Activated CD4-positive, alpha-beta T cell treated with anti-CD3 and anti-CD28 coated beads, Interleukin-2, amount 10 ng/mL, durations not matched to agents 24 days and 14 days (primary cell): ENCODE measurements at regions not wholly inside any gene's neighbourhood (a gene's known extent, or its start where the extent isn't known, plus 50 kb on each side); places are given as distances from the start of the nearest gene placed in this dataset.

ENCODE experiments used
- DNase-seq: peaks from one replicate; pipeline ENCODE4 v3.0.0; 2022
- H3K27ac Mint-ChIP-seq: one replicate; pipeline ENCODE4 v1.8.0; 2022; ENCODE audit warnings: mild to moderate bottlenecking, mixed read lengths
- H3K27me3 Mint-ChIP-seq: one replicate; pipeline ENCODE4 v1.8.0; 2022; ENCODE audit warnings: mixed read lengths
- H3K36me3 Mint-ChIP-seq: one replicate; pipeline ENCODE4 v1.8.0; 2022; ENCODE audit warnings: low read depth, mild to moderate bottlenecking, mixed read lengths
- H3K4me1 Mint-ChIP-seq: one replicate; pipeline ENCODE4 v1.8.0; 2021; ENCODE audit warnings: mixed read lengths
- H3K4me3 Mint-ChIP-seq: one replicate; pipeline ENCODE4 v1.8.0; 2022; ENCODE audit warnings: mild to moderate bottlenecking, moderate library complexity, mixed read lengths
- H3K9me3 Mint-ChIP-seq: one replicate; pipeline ENCODE4 v1.8.0; 2021; ENCODE audit warnings: mixed read lengths
- intact Hi-C: fragments of 100-400 bp; cut with micrococcal nuclease; formaldehyde crosslinking; loops from one replicate; pipeline ENCODE4 v1.15.1; 2023

DNA sequence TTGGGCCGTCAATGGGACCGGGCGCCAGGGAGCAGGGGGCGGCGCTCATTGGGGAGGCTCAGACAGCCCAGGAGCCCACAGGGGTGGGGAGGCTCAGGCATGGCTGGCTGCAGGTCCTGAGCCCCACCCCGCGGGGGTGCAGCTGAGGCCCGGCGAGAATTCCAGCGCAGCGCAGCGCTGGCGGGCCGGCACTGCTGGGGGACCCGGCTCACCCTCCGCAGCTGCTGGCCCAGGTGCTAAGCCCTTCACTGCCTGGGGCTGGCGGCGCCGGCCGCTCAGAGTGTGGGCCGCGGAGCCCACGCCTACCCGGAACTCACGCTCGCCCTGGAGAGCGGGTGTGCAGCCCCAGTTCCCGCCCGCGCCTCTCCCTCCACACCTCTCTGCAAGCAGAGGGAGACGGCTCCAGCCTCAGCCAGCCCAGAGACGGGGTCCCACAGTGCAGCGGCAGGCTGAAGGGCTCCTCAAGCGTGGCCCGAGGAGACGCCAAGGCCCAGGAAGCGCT is 1227.4 kb downstream of the PCDH17 start:
- Mint-ChIP-seq H3K9me3 (no peaks in the 10 kb centered on the region), H3K36me3 (no peaks in the 10 kb centered on the region), H3K4me3 (no peak overlapping the region), H3K27me3 (no peaks in the 10 kb centered on the region), H3K27ac (no peak overlapping the region), H3K4me1 (no peaks in the 10 kb centered on the region)
- no peak for DNase-seq
- intact Hi-C loops: no loop called here

DNA sequence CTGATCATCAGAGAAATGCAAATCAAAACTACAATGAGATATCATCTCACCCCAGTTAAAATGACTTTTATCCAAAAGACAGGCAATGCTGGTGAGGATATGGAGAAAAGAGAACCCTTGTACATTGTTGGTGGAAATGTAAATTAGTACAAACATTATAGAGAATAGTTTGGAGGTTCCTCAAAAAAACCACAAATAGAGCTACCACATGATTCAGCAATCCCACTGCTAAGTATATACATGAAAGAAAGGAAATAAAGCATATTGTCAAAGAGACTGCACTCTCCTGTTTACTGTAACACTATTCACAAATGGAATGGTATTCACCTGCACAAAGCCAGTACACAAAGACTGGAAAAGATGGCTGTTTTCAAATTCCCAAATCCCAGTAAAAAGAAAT is 1233.7 kb downstream of the PCDH17 start:
- Mint-ChIP-seq H3K27ac (no peak overlapping the region), H3K4me1 (no peaks in the 10 kb centered on the region), H3K4me3 (no peak overlapping the region), H3K27me3 (no peaks in the 10 kb centered on the region), H3K9me3 (no peaks in the 10 kb centered on the region), H3K36me3 (no peaks in the 10 kb centered on the region)
- DNase-seq: no peak
- intact Hi-C loops: no loop called here

DNA sequence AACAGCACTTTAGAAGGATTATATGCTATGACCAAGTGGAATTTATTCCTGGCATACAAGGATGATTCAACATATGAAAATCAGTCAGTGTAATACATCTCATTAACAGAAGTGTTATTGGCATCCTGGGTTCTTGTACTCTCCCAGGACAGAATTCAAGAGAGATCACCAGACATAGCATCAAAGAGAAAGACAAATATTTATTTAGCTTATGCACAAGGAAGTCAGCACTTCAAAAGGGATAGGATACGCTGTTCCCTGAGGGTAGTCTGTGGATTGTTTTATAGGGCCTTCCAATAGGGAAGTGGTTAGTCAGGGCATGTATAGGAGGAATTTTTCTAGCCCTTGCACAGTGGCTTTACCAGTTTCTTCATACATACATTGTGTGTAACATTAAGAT is 1238.0 kb downstream of the PCDH17 start:
- no peak overlapping the region for H3K27ac Mint-ChIP-seq
- intact Hi-C loops: no loop called here
- H3K27me3 Mint-ChIP-seq: no peaks in the 10 kb centered on the region
- no peaks in the 10 kb centered on the region for H3K4me1 Mint-ChIP-seq
- H3K9me3 Mint-ChIP-seq: peaks cover 6% of the 10 kb centered on the region
- no peaks in the 10 kb centered on the region for H3K36me3 Mint-ChIP-seq
- no peak for DNase-seq
- H3K4me3 Mint-ChIP-seq: no peak overlapping the region

GRCh38 chr13:58876473-58876872 is 1244.9 kb downstream of the PCDH17 start:
- H3K4me3 Mint-ChIP-seq: no peak overlapping the region
- intact Hi-C loops: no loop called here
- no peaks in the 10 kb centered on the region for H3K27me3 Mint-ChIP-seq
- H3K4me1 Mint-ChIP-seq: no peaks in the 10 kb centered on the region
- peaks cover 4% of the 10 kb centered on the region for H3K9me3 Mint-ChIP-seq
- no peaks in the 10 kb centered on the region for H3K36me3 Mint-ChIP-seq
- H3K27ac Mint-ChIP-seq: no peak overlapping the region
- DNase-seq: no peak

DNA sequence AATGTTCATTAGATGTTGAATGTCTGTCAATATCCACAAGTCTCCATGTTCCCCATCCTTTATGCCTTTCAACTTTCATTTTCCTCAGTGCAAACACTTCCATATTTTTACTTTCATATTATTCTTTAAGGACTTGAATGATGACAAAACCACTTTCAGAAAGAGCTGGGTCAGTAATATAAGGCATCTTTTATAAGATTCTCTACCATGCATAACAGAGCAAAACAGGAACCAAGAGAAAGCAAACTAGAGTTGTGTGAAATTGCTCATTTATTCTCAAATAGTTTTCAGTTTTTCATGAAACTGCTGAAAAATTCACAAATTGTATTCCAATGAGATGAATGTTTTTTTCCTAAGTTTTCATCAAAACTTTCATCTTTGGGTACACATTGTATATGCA is 1247.6 kb downstream of the PCDH17 start:
- no peak overlapping the region for H3K4me3 Mint-ChIP-seq
- H3K36me3 Mint-ChIP-seq: no peaks in the 10 kb centered on the region
- H3K27ac Mint-ChIP-seq: no peak overlapping the region
- no peak for DNase-seq
- intact Hi-C loops: no loop called here
- H3K9me3 Mint-ChIP-seq: no peaks in the 10 kb centered on the region
- no peaks in the 10 kb centered on the region for H3K27me3 Mint-ChIP-seq
- H3K4me1 Mint-ChIP-seq: no peaks in the 10 kb centered on the region

DNA sequence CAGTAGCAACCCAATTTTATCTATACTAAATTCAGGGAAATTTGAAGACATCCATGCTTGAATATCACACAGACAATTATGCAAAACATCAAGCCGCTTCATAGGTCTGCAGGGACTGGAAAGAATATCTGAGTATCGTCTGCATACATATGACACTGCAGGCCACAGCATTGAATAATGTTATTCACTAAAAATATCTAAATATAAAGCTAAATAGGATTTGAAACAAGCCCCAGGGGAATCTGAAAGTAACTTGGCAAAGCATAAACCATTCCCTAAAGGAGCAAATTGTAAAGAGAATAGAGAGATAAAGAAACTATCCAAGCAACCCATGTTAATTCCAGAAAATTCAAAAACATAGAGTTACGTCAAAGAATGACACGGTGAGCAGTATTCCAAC is 1251.0 kb downstream of the PCDH17 start:
- H3K27ac Mint-ChIP-seq: no peak overlapping the region
- no peak for DNase-seq
- H3K4me3 Mint-ChIP-seq: no peak overlapping the region
- no peaks in the 10 kb centered on the region for H3K36me3 Mint-ChIP-seq
- no peaks in the 10 kb centered on the region for H3K9me3 Mint-ChIP-seq
- intact Hi-C loops: no loop called here
- H3K4me1 Mint-ChIP-seq: no peaks in the 10 kb centered on the region
- no peaks in the 10 kb centered on the region for H3K27me3 Mint-ChIP-seq

DNA sequence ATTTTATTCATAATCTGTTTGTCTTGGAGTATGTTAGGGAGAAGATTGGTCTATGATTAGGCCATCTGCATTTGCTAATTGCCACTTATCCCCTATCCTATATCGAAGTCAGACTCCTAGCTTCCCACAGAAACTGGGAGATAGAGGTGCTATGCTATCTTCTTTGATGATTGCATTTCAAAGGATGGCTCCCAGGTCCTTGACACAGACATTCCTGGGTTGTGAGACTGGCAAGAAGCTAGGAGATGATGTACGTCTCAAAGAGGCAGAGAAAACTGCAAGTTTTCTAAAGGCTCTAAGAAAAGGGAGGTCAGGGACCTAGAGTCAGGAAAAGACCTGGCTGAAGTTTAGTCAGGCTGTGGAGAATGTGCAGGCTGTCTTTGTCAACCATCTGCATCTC is 1251.9 kb downstream of the PCDH17 start:
- intact Hi-C loops: no loop called here
- DNase-seq: no peak
- H3K9me3 Mint-ChIP-seq: no peaks in the 10 kb centered on the region
- no peaks in the 10 kb centered on the region for H3K36me3 Mint-ChIP-seq
- no peaks in the 10 kb centered on the region for H3K4me1 Mint-ChIP-seq
- H3K27ac Mint-ChIP-seq: no peak overlapping the region
- H3K4me3 Mint-ChIP-seq: no peak overlapping the region
- H3K27me3 Mint-ChIP-seq: no peaks in the 10 kb centered on the region

GRCh38 chr13:58884353-58885209 is 1253.0 kb downstream of the PCDH17 start:
- H3K27me3 Mint-ChIP-seq: no peaks in the 10 kb centered on the region
- H3K4me3 Mint-ChIP-seq: no peak overlapping the region
- no peak overlapping the region for H3K27ac Mint-ChIP-seq
- H3K36me3 Mint-ChIP-seq: no peaks in the 10 kb centered on the region
- H3K4me1 Mint-ChIP-seq: no peaks in the 10 kb centered on the region
- intact Hi-C loops: no loop called here
- DNase-seq: no peak
- H3K9me3 Mint-ChIP-seq: no peaks in the 10 kb centered on the region

DNA sequence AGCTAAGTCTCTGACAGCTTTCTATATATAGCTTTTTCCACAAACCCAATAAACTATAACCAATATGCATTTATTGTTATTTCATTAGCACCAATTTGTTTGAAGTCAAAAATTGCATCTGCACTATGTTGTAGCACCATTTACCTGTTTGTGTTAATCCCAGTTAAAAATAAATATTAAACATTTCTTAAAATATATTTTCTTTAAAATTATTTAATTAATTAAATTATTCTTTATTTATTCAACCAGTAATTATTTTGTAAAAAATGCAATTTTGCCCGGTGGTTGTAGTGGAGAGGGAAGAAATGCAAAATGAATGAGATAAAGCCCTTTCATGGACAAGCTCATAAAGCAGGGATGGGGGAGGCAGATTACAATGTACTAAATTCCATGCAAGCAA is 1257.9 kb downstream of the PCDH17 start:
- Mint-ChIP-seq H3K36me3 (no peaks in the 10 kb centered on the region), H3K27ac (no peak overlapping the region), H3K4me1 (no peaks in the 10 kb centered on the region), H3K27me3 (no peaks in the 10 kb centered on the region), H3K9me3 (no peaks in the 10 kb centered on the region), H3K4me3 (no peak overlapping the region)
- intact Hi-C loops: no loop called here
- no peak for DNase-seq

DNA sequence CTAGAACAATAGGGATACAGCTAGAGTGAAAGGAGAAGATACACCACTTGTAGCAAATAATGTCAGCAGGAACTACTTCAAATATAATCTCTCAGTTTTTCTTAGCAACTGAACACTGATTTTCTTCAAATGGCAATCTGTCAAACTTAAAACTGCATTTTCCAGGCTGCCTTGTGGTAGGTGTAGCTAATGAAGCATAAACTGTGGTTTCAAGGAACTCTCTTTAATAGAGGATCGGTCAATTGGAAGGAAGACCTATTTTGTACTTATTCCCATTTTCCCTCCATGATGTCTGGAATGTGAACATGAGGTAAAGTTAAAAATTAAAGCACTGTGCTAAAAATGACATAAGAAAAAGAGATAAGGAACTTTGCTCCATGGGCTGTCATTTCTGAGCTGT is 1261.9 kb downstream of the PCDH17 start:
- Mint-ChIP-seq H3K27ac (no peak overlapping the region), H3K36me3 (no peaks in the 10 kb centered on the region), H3K4me1 (no peaks in the 10 kb centered on the region), H3K9me3 (no peaks in the 10 kb centered on the region), H3K4me3 (no peak overlapping the region), H3K27me3 (no peaks in the 10 kb centered on the region)
- DNase-seq: no peak
- intact Hi-C loops: no loop called here

DNA sequence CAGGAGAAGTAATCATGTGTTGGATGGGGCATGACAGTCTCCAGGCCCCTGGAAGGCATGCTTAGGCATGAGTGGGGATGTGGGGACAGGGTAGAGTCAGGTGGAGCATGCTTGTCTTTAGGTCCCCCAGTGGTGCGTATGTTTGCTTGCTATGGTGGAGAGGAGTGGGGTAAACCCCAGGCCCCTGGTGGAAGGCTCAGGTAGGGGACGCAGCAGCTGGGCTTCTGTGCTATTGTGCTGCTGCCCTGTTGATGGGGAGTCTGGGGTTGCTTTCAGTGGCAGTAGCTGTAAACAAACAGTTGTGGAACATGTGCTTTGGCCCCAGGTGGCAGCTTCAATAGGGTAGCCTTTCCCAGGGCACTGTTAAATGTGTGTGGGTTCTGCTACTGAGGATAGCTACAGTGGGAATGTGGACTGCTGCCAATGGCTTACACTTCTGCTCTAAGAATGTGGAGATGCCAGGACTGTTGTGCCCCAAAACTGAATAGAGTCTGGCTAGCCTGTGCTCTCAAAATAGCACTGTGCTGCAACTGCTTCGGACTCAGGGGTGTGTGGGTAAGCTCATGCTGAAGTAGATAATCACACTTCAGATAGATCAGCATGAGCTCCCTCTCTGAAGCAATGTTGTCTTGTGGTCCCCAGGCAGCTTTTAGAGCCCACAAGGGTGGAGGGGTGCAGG is 1257.3 kb downstream of the DIAPH3 start:
- DNase-seq: no peak
- Mint-ChIP-seq H3K36me3 (no peaks in the 10 kb centered on the region), H3K27me3 (no peaks in the 10 kb centered on the region), H3K4me3 (no peak overlapping the region), H3K9me3 (no peaks in the 10 kb centered on the region), H3K27ac (no peak overlapping the region), H3K4me1 (no peaks in the 10 kb centered on the region)
- intact Hi-C loops: no loop called here

- intact Hi-C loops: no loop called here
- no peaks in the 10 kb centered on the region for H3K36me3 Mint-ChIP-seq
Measured at GRCh38 chr13:58907347-58907746, 1256.4 kb downstream of the DIAPH3 start.

GRCh38 chr13:58908019-58908679 is 1255.6 kb downstream of the DIAPH3 start:
- no peaks in the 10 kb centered on the region for H3K36me3 Mint-ChIP-seq
- intact Hi-C loops: no loop called here
- no peak overlapping the region for H3K27ac Mint-ChIP-seq
- H3K4me1 Mint-ChIP-seq: no peaks in the 10 kb centered on the region
- no peak for DNase-seq
- no peak overlapping the region for H3K4me3 Mint-ChIP-seq
- H3K9me3 Mint-ChIP-seq: no peaks in the 10 kb centered on the region
- H3K27me3 Mint-ChIP-seq: no peaks in the 10 kb centered on the region

More at GRCh38 chr13:58907347-58907746, 1256.4 kb downstream of the DIAPH3 start:
- Mint-ChIP-seq H3K27ac (no peak overlapping the region), H3K9me3 (no peaks in the 10 kb centered on the region), H3K27me3 (no peaks in the 10 kb centered on the region), H3K4me3 (no peak overlapping the region), H3K4me1 (no peaks in the 10 kb centered on the region)
- no peak for DNase-seq

GRCh38 chr13:58919551-58919950 is 1244.2 kb downstream of the DIAPH3 start:
- Mint-ChIP-seq H3K4me1 (no peaks in the 10 kb centered on the region), H3K36me3 (no peaks in the 10 kb centered on the region), H3K9me3 (no peaks in the 10 kb centered on the region), H3K27me3 (no peaks in the 10 kb centered on the region), H3K4me3 (no peak overlapping the region), H3K27ac (no peak overlapping the region)
- intact Hi-C loops: no loop called here
- DNase-seq: no peak
